Colonic mucosa (tissue), 4 donors: ENCODE measurements at regions not wholly inside any gene's neighbourhood (a gene's known extent, or its start where the extent isn't known, plus 50 kb on each side); places are given as distances from the start of the nearest gene placed in this dataset.

Source experiments
- DNase-seq: peaks from one replicate; pipeline ENCODE4 v3.0.0-alpha.2; 2020
- H3K27ac ChIP-seq: fragments of 200-600 bp; one replicate; pipeline ENCODE4 v1.8.0; 2021
- H3K27me3 ChIP-seq: fragments of 200-600 bp; one replicate; pipeline ENCODE4 v1.8.0; 2021
- H3K36me3 ChIP-seq: fragments of 200-600 bp; one replicate; pipeline ENCODE4 v1.8.0; 2021
- H3K4me1 ChIP-seq: fragments of 200-600 bp; one replicate; pipeline ENCODE4 v1.8.0; 2021; ENCODE audit warnings: mild to moderate bottlenecking
- H3K4me3 ChIP-seq: fragments of 200-600 bp; one replicate; pipeline ENCODE4 v1.8.0; 2021
- H3K9ac ChIP-seq, 2 donors: one replicate each; pipeline ENCODE4 v1.7.0; 2013; ENCODE audit warnings: control low read depth in 2 of 2, low read depth in 2 of 2, low read length in 2 of 2
- H3K9me3 ChIP-seq: fragments of 200-600 bp; one replicate; pipeline ENCODE4 v1.8.0; 2021
- CTCF ChIP-seq: fragments of 200-600 bp; IDR thresholded peaks from one replicate; pipeline ENCODE4 v1.8.0; 2022; ENCODE audit warnings: antibody characterized with exemption, mild to moderate bottlenecking
- intact Hi-C: fragments of 100-400 bp; cut with DNase I; formaldehyde crosslinking; loops from one replicate; pipeline ENCODE4 v1.14.1; 2022
- donor health status: healthy.
- donor health status: DM: no; HTN: no; CAD: no.
- donor health status: DM: no; HTN: no; CAD: no.

GRCh38 chr7:25543798-25544197, 315.5 kb upstream of the NPVF start:
- DNase-seq = no peak
- H3K27me3 ChIP-seq = no peaks in the 10 kb centered on the region
- H3K27ac ChIP-seq = no peak overlapping the region
- H3K4me1 ChIP-seq = no peaks in the 10 kb centered on the region
- no peak for TF ChIP-seq CTCF
- intact Hi-C loops = no loop called here
- no peak overlapping the region for H3K9ac ChIP-seq
- H3K36me3 ChIP-seq = no peaks in the 10 kb centered on the region
- H3K9me3 ChIP-seq = no peaks in the 10 kb centered on the region
- no peak overlapping the region for H3K4me3 ChIP-seq

- intact Hi-C loops = no loop called here
- DNase-seq = no peak
- TF ChIP-seq CTCF = no peak
- Histone ChIP-seq H3K9ac (no peak overlapping the region), H3K4me1 (no peaks in the 10 kb centered on the region), H3K36me3 (no peaks in the 10 kb centered on the region), H3K4me3 (no peak overlapping the region), H3K27me3 (no peaks in the 10 kb centered on the region), H3K27ac (no peak overlapping the region), H3K9me3 (no peaks in the 10 kb centered on the region)
These were observed 316.0 kb upstream of the NPVF start for GRCh38 chr7:25544254-25544653.

DNA sequence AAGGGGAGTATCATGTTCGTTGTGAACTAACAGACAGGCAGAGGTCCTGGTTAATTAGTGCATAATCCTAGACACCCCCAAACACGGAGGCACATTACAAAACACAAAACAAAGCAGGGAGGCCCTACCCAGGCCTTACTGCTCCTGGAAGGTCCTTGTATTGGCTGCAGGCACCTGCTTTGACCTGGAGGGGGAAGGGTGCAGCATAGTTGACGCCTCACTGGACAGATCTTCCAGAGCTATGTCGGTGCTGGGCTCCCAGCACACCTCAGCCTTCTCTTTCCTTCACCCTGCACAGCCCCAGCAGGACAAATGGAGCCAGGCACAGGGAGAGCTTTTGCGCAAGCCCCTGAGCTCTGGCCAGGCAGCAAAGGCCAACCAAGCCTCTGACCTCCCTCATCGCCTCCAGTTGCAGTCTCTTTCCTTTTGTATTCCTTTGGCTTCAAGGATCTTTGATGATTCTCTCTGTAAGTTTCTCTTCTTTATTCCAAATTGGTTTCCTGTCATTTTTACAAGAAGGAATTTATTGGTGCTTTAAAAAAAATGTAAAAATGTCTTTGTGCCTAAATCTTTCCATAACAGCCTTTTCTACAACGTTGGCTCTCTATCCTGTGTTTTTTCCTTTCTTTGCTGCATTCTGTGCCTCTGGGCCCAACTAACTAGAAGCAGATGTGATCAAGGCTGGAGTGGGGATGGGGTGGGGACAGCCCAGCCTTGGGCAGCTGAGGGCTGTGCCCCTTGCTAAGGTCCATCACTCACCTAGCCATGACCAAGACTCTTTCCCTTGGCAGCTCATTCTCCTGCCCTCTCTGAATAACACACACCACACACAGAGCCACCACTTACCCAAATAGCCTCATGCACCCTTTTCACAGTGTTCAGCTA, 317.1 kb upstream of the NPVF start:
- Histone ChIP-seq H3K9me3 (no peaks in the 10 kb centered on the region), H3K4me3 (no peak overlapping the region), H3K27ac (no peak overlapping the region), H3K4me1 (no peaks in the 10 kb centered on the region), H3K36me3 (no peaks in the 10 kb centered on the region), H3K27me3 (no peaks in the 10 kb centered on the region), H3K9ac (no peak overlapping the region)
- intact Hi-C loops = no loop called here
- no peak for DNase-seq
- TF ChIP-seq CTCF = no peak

DNA sequence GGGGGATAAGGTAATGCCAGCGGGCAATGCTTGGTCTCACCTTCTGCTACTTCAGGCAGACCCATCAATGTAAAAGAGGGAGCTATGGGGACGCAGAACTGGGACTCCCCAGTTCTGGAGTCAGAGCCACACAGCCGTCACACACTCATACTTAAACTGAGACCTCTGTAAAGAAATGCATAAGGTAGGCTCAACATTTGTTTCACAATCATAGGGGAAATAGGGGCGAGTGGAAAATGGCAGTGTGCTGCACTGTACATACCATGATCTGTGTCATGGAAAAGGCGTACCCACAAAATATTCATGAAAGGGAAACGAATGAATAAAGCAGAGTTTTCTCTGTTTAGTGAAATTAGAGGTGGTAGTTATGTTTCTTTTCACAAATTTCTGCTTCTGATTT, 318.0 kb upstream of the NPVF start:
- TF ChIP-seq CTCF = no peak
- Histone ChIP-seq H3K36me3 (no peaks in the 10 kb centered on the region), H3K4me3 (no peak overlapping the region), H3K9ac (no peak overlapping the region), H3K27ac (no peak overlapping the region), H3K4me1 (no peaks in the 10 kb centered on the region), H3K9me3 (no peaks in the 10 kb centered on the region), H3K27me3 (no peaks in the 10 kb centered on the region)
- intact Hi-C loops = no loop called here
- DNase-seq = no peak

GRCh38 chr7:25549271-25549921, 321.1 kb upstream of the NPVF start:
- Histone ChIP-seq H3K9ac (no peak overlapping the region), H3K4me3 (no peak overlapping the region), H3K9me3 (no peaks in the 10 kb centered on the region), H3K27me3 (no peaks in the 10 kb centered on the region), H3K36me3 (no peaks in the 10 kb centered on the region), H3K27ac (no peak overlapping the region), H3K4me1 (no peaks in the 10 kb centered on the region)
- no peak for DNase-seq
- no peak for TF ChIP-seq CTCF
- intact Hi-C loops = no loop called here
